GM19035 (cell line): ENCODE measurements at regions not wholly inside any gene's neighbourhood (a gene's known extent, or its start where the extent isn't known, plus 50 kb on each side); places are given as distances from the start of the nearest gene placed in this dataset.

Source experiments
- ATAC-seq: cut with Tn5 transposase; IDR thresholded peaks from one replicate; pipeline ENCODE4 v1.9.1; 2021; ENCODE audit not compliant: unreplicated experiment

- no peak for ATAC-seq
Measured at GRCh38 chr1:4511374-4511773, 143.0 kb upstream of the AJAP1 start.

- no peak for ATAC-seq
Measured at GRCh38 chr1:4512636-4513035, 141.8 kb upstream of the AJAP1 start.

GRCh38 chr1:4513685-4514084 lies 140.7 kb upstream of the AJAP1 start:
- ATAC-seq = no peak

DNA sequence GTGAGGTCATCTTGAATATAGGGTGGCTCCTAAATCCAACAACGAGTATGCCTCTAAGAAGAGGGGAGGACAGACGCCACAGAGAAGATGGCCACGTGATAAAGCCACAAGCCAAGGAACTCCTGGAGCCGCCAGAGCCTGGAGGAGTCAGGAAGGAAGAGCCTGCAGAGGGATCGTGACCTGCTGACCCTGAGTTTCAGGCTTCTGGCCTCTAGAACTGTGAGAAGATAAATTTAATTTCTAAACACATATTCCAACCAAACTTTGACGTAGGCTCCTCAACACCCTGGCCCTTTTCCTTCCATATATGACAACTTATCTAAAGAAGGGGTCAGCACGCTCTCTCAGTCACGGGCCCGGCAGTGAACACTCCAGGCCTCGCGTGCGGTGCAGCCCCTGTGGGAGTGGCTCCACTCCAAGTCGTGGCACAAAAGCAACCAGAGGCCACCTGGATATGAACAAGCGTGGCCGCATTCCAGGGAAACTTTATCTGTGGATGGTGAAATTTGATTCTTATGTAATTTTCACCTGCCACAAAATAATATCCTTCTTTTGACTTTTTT lies 138.6 kb upstream of the AJAP1 start:
- ATAC-seq = no peak

- ATAC-seq = no peak
Measured at GRCh38 chr1:4516596-4516995, 137.8 kb upstream of the AJAP1 start.

- no peak for ATAC-seq
Measured at GRCh38 chr1:4517186-4517954, 137.0 kb upstream of the AJAP1 start.

- no peak for ATAC-seq
Measured at GRCh38 chr1:4518621-4519020, 135.8 kb upstream of the AJAP1 start.

DNA sequence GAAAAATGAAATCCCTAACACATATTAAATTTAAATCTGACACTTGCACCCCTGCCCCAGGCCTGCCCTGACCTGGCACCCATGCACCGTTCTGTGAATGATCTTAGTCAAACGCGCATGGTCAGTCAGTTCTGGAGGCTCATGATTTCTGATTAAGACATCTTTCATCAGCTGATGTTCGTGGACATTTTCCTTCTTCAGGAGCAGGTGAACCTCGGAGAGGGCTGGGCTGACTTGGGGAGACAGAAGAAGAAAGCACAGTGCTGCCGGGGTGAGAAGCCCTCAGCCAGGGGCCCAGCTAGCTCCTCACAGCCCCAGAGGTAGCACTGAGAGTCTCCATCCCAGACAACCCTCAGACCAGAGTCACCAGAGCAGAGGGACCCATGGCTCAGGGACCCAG lies 134.5 kb upstream of the AJAP1 start:
- ATAC-seq = no peak

DNA sequence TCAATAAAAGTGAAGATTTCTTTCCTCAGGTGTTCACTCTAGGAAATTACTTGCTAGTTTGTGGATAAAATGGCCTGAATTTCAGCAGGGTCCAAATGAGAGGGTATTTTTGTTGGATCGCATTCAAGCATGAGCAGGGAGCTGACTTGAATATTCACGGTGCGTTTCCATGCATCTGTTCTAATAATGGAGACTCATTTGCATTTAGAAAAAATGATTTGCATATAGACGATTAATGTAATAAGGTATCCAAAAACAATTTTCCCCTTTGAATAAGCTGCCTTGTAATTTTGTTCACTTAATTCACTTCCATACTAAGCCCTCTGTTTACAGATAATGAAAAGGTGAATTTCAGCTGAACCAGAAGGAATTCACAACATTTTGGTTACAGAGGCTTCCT lies 130.9 kb upstream of the AJAP1 start:
- no peak for ATAC-seq

- no peak for ATAC-seq
Measured at GRCh38 chr1:4526747-4527146, 127.7 kb upstream of the AJAP1 start.

GRCh38 chr1:4527819-4528218 lies 126.6 kb upstream of the AJAP1 start:
- ATAC-seq = no peak

- no peak for ATAC-seq
Measured at GRCh38 chr1:4528590-4528989, 125.8 kb upstream of the AJAP1 start.

- no peak for ATAC-seq
Measured at GRCh38 chr1:4529446-4530165, 124.8 kb upstream of the AJAP1 start.

GRCh38 chr1:4530166-4530785 lies 124.1 kb upstream of the AJAP1 start:
- ATAC-seq = no peak

DNA sequence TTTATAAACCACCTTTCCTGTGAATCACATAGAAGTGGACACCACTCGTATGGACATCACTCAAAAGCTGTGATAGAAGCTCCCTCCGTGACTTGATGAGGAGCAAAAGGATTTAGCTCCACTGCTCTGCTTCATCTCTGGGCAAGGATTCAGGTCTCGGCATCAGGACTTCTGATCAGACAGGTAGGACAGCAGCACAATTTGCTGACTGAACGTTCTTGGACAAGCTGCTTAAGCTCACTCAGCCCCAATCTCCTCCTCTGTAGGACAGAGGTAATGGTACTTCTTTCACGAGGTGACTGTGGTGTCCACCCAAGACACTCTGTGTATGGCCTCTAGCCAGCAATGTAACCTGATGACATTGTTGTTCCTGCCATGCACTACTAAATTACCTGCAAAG lies 122.6 kb upstream of the AJAP1 start:
- no peak for ATAC-seq

- no peak for ATAC-seq
Measured at GRCh38 chr1:4532656-4533055, 121.8 kb upstream of the AJAP1 start.

DNA sequence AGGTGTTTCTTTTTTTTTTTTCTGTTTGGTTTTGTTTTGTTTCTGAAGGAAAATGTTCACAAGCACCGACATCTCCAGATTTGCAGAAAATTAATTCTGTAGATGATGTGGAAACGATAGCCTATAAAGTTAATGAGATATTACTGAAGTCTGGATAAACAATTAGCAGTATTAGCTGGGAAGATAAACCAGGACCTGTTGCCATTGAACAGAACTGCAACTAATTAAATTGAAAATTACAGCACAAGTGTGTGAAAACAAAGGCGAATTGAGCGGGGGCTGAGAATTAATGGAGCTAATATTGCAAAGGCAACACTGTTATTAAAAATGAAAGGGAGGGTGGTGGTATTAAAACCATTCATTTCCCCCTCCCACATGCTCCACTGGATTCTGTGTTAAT lies 107.5 kb upstream of the AJAP1 start:
- ATAC-seq = no peak

DNA sequence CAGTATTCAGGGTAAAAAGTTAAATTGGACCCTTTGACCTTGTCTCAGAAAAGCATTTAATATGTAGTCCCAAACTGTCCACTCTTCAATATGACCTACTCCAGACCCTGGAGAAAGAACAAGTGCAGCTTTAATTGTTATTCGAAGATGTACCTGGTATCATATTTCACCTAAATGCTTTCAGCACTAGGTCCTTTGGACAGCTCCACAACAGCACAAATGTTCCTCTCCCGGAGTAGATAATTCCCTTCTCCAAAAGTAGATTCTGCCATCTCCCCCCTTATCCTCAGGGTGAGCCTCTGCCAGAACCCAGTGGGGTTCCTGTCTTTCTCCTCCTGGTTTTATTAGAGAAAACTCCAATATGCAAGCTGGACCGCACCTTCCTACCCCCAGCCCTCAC lies 104.5 kb upstream of the AJAP1 start:
- no peak for ATAC-seq

DNA sequence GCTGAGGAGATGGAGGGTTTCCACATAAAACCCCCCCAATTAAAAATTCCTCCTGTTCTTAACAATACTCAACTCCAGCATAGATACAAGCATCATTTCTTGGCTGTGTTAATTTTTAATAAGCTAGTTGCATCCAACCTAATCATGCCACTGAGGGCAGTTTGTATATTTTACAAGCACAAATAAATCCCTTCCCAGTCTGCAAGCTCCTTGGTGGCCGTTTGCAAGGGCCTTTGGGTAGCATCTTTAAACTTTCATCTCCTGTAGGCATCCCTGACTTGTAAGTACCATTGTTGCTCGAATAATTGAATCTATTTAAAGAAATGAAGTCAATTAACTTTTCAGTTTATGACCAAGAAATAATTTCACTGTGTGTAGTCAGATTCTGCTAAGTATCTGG lies 103.5 kb upstream of the AJAP1 start:
- ATAC-seq = no peak

GRCh38 chr1:4551706-4552105 lies 102.7 kb upstream of the AJAP1 start:
- ATAC-seq = no peak

DNA sequence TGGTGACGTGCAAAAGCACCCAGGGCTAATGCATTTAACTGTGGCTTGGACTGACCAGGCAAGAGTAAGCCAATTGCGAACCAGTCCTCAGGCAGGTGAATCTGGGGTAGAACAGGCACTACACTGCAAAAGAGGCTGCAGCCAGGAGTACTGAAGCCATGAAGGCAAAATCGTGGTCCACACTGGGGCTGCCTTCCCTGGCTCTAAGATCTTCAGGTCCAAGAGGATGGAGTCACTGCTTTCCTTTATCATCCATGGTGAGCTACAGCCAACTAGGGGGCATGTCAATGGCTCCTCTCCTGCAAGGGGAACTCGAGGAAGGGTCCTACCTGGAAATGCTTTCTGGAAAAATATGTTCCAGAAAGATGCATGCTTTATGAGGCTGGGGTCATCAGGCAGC lies 100.6 kb upstream of the AJAP1 start:
- ATAC-seq = no peak
